ENCODE measurements at regions not wholly inside any gene's neighbourhood (a gene's known extent, or its start where the extent isn't known, plus 50 kb on each side); places are given as distances from the start of the nearest gene placed in this dataset.

- H3K4me1 ChIP-seq (ENCODE audit: insufficient read depth, low read length, poor library complexity, severe bottlenecking), result no peaks in the 10 kb centered on the region
- BruUV-seq (replicated peaks), result no TSS peak
- no peak overlapping the region for H3K27ac ChIP-seq (ENCODE audit: low read depth, low read length, poor library complexity, severe bottlenecking)
- ChIA-PET POLR2A (ENCODE audit: low non-redundant PET) (no interaction called here), CTCF (no interaction called here)
- TF ChIP-seq EZH2 (IDR thresholded peaks at IDR 0.05; ENCODE audit: borderline replicate concordance, low read depth, low read length, poor library complexity, severe bottlenecking), result no peak
- TF ChIP-seq, protein P1, sequence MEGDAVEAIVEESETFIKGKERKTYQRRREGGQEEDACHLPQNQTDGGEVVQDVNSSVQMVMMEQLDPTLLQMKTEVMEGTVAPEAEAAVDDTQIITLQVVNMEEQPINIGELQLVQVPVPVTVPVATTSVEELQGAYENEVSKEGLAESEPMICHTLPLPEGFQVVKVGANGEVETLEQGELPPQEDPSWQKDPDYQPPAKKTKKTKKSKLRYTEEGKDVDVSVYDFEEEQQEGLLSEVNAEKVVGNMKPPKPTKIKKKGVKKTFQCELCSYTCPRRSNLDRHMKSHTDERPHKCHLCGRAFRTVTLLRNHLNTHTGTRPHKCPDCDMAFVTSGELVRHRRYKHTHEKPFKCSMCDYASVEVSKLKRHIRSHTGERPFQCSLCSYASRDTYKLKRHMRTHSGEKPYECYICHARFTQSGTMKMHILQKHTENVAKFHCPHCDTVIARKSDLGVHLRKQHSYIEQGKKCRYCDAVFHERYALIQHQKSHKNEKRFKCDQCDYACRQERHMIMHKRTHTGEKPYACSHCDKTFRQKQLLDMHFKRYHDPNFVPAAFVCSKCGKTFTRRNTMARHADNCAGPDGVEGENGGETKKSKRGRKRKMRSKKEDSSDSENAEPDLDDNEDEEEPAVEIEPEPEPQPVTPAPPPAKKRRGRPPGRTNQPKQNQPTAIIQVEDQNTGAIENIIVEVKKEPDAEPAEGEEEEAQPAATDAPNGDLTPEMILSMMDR (conservative IDR thresholded peaks at IDR 0.05; ENCODE audit: low read depth, low read length), result no peak
- H3K36me3 ChIP-seq (ENCODE audit: insufficient read depth, low read length, poor library complexity, severe bottlenecking), result no peaks in the 10 kb centered on the region
- H3K27me3 ChIP-seq (replicated peaks; ENCODE audit: insufficient read depth, low read depth, low read length, poor library complexity), result peaks cover 3% of the 10 kb centered on the region
- no peak overlapping the region for H3K4me3 ChIP-seq (ENCODE audit: low read depth, low read length, poor library complexity, severe bottlenecking)
- intact Hi-C loops (cut with micrococcal nuclease; ENCODE audit: unreplicated experiment), result no loop called here
- DNase-seq (ENCODE audit: low spot score), result no peak
- H3K9me3 ChIP-seq (ENCODE audit: low read depth, low read length, poor library complexity, severe bottlenecking), result no peaks in the 10 kb centered on the region
Observed at GRCh38 chr10:90982406-90983008, 61.6 kb upstream of the ANKRD1 start.

DNA sequence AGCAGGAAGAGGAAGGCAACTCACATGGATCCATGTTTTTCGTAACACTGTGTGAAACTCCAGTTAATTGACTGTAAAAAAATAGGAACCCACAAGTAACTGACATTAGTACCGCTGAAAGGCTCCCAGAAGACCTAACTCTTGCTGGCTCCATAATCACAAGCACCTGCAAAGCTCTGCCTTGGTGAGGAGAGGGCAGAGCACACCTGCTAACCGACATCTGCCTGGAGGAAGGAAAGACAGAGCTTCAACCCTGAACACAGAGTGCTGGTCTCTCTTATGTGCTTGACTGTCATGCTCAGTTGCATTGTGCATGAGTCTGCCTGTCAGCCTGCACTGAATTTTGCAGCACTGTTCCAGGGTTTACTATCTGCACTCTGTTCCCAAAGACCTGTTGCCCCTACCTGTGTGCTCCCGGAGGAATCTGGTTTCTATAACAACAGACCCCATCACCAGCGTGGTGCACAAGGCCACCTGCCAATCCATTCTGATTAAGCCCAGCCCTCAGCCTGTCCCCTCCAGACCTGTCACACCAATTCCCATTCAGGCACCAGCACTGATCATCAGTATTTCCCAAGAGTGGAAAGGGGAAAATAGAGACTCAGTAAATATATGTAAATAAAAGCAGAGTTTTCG is 63.1 kb upstream of the ANKRD1 start:
- intact Hi-C loops (cut with micrococcal nuclease; ENCODE audit: unreplicated experiment), result no loop called here
- TF ChIP-seq, protein P1 (conservative IDR thresholded peaks at IDR 0.05; ENCODE audit: low read depth, low read length), result no peak
- TF ChIP-seq EZH2 (IDR thresholded peaks at IDR 0.05; ENCODE audit: borderline replicate concordance, low read depth, low read length, poor library complexity, severe bottlenecking), result no peak
- no TSS peak for BruUV-seq (replicated peaks)
- no peaks in the 10 kb centered on the region for H3K36me3 ChIP-seq (ENCODE audit: insufficient read depth, low read length, poor library complexity, severe bottlenecking)
- no peak for DNase-seq (ENCODE audit: low spot score)
- H3K27ac ChIP-seq (ENCODE audit: low read depth, low read length, poor library complexity, severe bottlenecking), result no peak overlapping the region
- H3K4me1 ChIP-seq (ENCODE audit: insufficient read depth, low read length, poor library complexity, severe bottlenecking), result no peaks in the 10 kb centered on the region
- ChIA-PET POLR2A (ENCODE audit: low non-redundant PET) (no interaction called here), CTCF (no interaction called here)
- H3K9me3 ChIP-seq (ENCODE audit: low read depth, low read length, poor library complexity, severe bottlenecking), result no peaks in the 10 kb centered on the region
- H3K4me3 ChIP-seq (ENCODE audit: low read depth, low read length, poor library complexity, severe bottlenecking), result no peak overlapping the region
- H3K27me3 ChIP-seq (replicated peaks; ENCODE audit: insufficient read depth, low read depth, low read length, poor library complexity), result peaks cover 3% of the 10 kb centered on the region

- Histone ChIP-seq H3K27me3 (replicated peaks; ENCODE audit: insufficient read depth, low read depth, low read length, poor library complexity) (peaks cover 3% of the 10 kb centered on the region), H3K9me3 (ENCODE audit: low read depth, low read length, poor library complexity, severe bottlenecking) (no peaks in the 10 kb centered on the region), H3K4me3 (ENCODE audit: low read depth, low read length, poor library complexity, severe bottlenecking) (no peak overlapping the region), H3K27ac (ENCODE audit: low read depth, low read length, poor library complexity, severe bottlenecking) (no peak overlapping the region), H3K36me3 (ENCODE audit: insufficient read depth, low read length, poor library complexity, severe bottlenecking) (no peaks in the 10 kb centered on the region), H3K4me1 (ENCODE audit: insufficient read depth, low read length, poor library complexity, severe bottlenecking) (no peaks in the 10 kb centered on the region)
- TF ChIP-seq, protein P1 (conservative IDR thresholded peaks at IDR 0.05; ENCODE audit: low read depth, low read length), result no peak
- TF ChIP-seq EZH2 (IDR thresholded peaks at IDR 0.05; ENCODE audit: borderline replicate concordance, low read depth, low read length, poor library complexity, severe bottlenecking), result no peak
- intact Hi-C loops (cut with micrococcal nuclease; ENCODE audit: unreplicated experiment), result no loop called here
- BruUV-seq (replicated peaks), result no TSS peak
- no peak for DNase-seq (ENCODE audit: low spot score)
- POLR2A ChIA-PET (ENCODE audit: low non-redundant PET), result interaction anchor here (0.6 kb wide), 1 partner anchor 1066 kb away, joined by 4 read pairs; no protein-coding TSS in a partner anchor
- CTCF ChIA-PET, result no interaction called here
Observed at GRCh38 chr10:90984898-90985297, 64.0 kb upstream of the ANKRD1 start.

All from A673 (cell line).